GM12873 (cell line): ENCODE measurements at regions not wholly inside any gene's neighbourhood (a gene's known extent, or its start where the extent isn't known, plus 50 kb on each side); places are given as distances from the start of the nearest gene placed in this dataset.
A peak's percentile ranks its signal among the peaks of the same experiment; 100 is the strongest.

Source experiments
- CTCF ChIP-seq: IDR thresholded peaks from 2 replicates; pipeline ENCODE4 v1.5.1; 2012; ENCODE audit warnings: low read depth, mild to moderate bottlenecking, moderate library complexity, low read length, control low read depth; ENCODE audit not compliant: insufficient read depth; ENCODE audit errors: missing control alignments

GRCh38 chr9:124121725-124122124, 110.2 kb downstream of the LHX2 start:
- no peak for TF ChIP-seq CTCF

GRCh38 chr9:124122321-124122720, 110.8 kb downstream of the LHX2 start:
- TF ChIP-seq CTCF = no peak

GRCh38 chr9:124122813-124123462, 111.4 kb downstream of the LHX2 start:
- peak; percentile 61 for TF ChIP-seq CTCF

- no peak for TF ChIP-seq CTCF
Observed at GRCh38 chr9:124124729-124125650, 113.4 kb downstream of the LHX2 start.

- no peak for TF ChIP-seq CTCF
Observed at GRCh38 chr9:124125651-124125977, 114.0 kb downstream of the LHX2 start.

- TF ChIP-seq CTCF = peak; percentile 98
Observed at GRCh38 chr9:124126648-124127646, 115.4 kb downstream of the LHX2 start.
